KMS-11 (cell line): ENCODE measurements at regions not wholly inside any gene's neighbourhood (a gene's known extent, or its start where the extent isn't known, plus 50 kb on each side); places are given as distances from the start of the nearest gene placed in this dataset.

Experiments
- H2AFZ ChIP-seq: fragments of 200-600 bp; sonication (generic); 2 replicates; pipeline ENCODE4 v1.6.1; 2016; ENCODE audit warnings: antibody characterized with exemption, mixed run types, low read depth
- H3K27ac ChIP-seq: fragments of 200-600 bp; sonication (generic); 2 replicates; pipeline ENCODE4 v1.6.1; 2016; ENCODE audit warnings: mild to moderate bottlenecking, mixed run types
- H3K27me3 ChIP-seq: fragments of 200-600 bp; sonication (generic); 2 replicates; pipeline ENCODE4 v1.6.1; 2017; ENCODE audit warnings: mild to moderate bottlenecking, low read depth, mixed run types, moderate library complexity; ENCODE audit not compliant: insufficient read depth
- H3K36me3 ChIP-seq: fragments of 200-600 bp; sonication (generic); 2 replicates; pipeline ENCODE4 v1.6.1; 2017; ENCODE audit warnings: mild to moderate bottlenecking, mixed run types; ENCODE audit not compliant: insufficient read depth
- H3K4me1 ChIP-seq: fragments of 200-600 bp; sonication (generic); 2 replicates; pipeline ENCODE4 v1.6.1; 2016; ENCODE audit warnings: mild to moderate bottlenecking, low read depth, mixed run types; ENCODE audit not compliant: poor library complexity, severe bottlenecking
- H3K4me2 ChIP-seq: fragments of 200-600 bp; sonication (generic); 2 replicates; pipeline ENCODE4 v1.7.0; 2016; ENCODE audit warnings: mild to moderate bottlenecking, mixed run types
- H3K4me3 ChIP-seq: fragments of 200-600 bp; sonication (generic); IDR thresholded peaks from 2 replicates; pipeline ENCODE4 v1.6.1; 2017; ENCODE audit warnings: low read depth, low read length, mixed read lengths; ENCODE audit not compliant: insufficient read depth
- H3K79me2 ChIP-seq: fragments of 200-600 bp; sonication (generic); 2 replicates; pipeline ENCODE4 v1.6.1; 2016; ENCODE audit warnings: low read depth, mixed run types; ENCODE audit not compliant: insufficient read depth
- H3K9ac ChIP-seq: fragments of 200-600 bp; sonication (generic); 2 replicates; pipeline ENCODE4 v1.6.1; 2016; ENCODE audit warnings: mild to moderate bottlenecking, mixed run types
- H4K20me1 ChIP-seq: fragments of 200-600 bp; sonication (generic); 2 replicates; pipeline ENCODE4 v1.6.1; 2016; ENCODE audit warnings: mild to moderate bottlenecking, mixed run types; ENCODE audit not compliant: insufficient read depth
- TF ChIP-seq, protein P1 (sequence below): fragments of 200-600 bp; sonication (generic); conservative IDR thresholded peaks from 2 replicates; pipeline ENCODE4 v1.6.1; 2017; ENCODE audit warnings: low read depth, mild to moderate bottlenecking, antibody characterized with exemption, low read length, moderate library complexity, mixed read lengths

DNA sequence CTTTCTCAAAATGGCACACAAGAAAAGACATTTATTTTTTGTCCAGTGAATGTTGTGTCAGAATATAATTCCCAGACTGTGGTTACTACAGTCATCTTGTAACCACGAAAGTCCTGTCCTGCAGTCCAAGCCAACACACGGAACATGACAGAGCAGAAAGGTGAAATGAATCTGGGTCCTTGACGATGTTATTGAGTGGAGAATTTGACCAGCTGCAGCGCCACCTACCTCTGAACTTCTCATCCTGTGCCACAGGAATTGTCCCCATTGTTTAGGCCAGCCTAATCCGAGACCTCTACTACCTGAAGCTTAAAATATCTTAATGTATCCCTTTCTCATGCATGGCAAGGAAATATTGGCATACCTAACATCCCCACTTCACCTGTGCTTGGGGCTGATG lies 64.1 kb upstream of the OTX2 start:
- TF ChIP-seq, protein P1, sequence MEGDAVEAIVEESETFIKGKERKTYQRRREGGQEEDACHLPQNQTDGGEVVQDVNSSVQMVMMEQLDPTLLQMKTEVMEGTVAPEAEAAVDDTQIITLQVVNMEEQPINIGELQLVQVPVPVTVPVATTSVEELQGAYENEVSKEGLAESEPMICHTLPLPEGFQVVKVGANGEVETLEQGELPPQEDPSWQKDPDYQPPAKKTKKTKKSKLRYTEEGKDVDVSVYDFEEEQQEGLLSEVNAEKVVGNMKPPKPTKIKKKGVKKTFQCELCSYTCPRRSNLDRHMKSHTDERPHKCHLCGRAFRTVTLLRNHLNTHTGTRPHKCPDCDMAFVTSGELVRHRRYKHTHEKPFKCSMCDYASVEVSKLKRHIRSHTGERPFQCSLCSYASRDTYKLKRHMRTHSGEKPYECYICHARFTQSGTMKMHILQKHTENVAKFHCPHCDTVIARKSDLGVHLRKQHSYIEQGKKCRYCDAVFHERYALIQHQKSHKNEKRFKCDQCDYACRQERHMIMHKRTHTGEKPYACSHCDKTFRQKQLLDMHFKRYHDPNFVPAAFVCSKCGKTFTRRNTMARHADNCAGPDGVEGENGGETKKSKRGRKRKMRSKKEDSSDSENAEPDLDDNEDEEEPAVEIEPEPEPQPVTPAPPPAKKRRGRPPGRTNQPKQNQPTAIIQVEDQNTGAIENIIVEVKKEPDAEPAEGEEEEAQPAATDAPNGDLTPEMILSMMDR = no peak
- Histone ChIP-seq H3K36me3 (no peaks in the 10 kb centered on the region), H3K4me1 (peaks cover 26% of the 10 kb centered on the region), H2AFZ (no peak overlapping the region), H3K79me2 (no peaks in the 10 kb centered on the region), H3K4me2 (no peak overlapping the region), H3K9ac (no peak overlapping the region), H4K20me1 (no peaks in the 10 kb centered on the region), H3K27me3 (no peaks in the 10 kb centered on the region), H3K27ac (no peak overlapping the region), H3K4me3 (no peak overlapping the region)

DNA sequence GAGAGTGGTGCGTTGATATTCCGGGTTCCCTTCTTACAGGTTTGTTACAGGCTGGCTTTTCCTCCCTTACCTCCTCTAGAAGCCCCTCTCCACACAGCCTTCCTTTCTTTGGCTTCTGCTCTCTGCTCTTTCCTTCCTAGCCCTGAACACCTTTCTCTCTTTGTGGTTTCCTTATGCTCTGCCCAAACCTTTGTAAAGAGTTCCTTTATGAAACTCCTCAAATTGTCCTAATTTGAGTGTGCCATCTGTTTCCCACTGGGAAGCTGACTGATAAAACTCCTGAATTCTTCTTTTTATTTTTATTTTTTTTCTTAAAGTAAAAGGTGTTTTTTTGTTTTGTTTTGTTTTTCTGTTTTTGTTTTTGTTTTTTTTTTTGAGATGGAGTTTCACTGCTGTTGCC lies 60.1 kb upstream of the OTX2 start:
- no peaks in the 10 kb centered on the region for H3K36me3 ChIP-seq
- TF ChIP-seq, protein P1 = no peak
- H3K27me3 ChIP-seq = no peaks in the 10 kb centered on the region
- H2AFZ ChIP-seq = no peak overlapping the region
- no peak overlapping the region for H3K27ac ChIP-seq
- H3K79me2 ChIP-seq = no peaks in the 10 kb centered on the region
- H3K4me2 ChIP-seq = no peak overlapping the region
- H3K4me1 ChIP-seq = peaks cover 4% of the 10 kb centered on the region
- H3K4me3 ChIP-seq = no peak overlapping the region
- no peaks in the 10 kb centered on the region for H4K20me1 ChIP-seq
- H3K9ac ChIP-seq = no peak overlapping the region

DNA sequence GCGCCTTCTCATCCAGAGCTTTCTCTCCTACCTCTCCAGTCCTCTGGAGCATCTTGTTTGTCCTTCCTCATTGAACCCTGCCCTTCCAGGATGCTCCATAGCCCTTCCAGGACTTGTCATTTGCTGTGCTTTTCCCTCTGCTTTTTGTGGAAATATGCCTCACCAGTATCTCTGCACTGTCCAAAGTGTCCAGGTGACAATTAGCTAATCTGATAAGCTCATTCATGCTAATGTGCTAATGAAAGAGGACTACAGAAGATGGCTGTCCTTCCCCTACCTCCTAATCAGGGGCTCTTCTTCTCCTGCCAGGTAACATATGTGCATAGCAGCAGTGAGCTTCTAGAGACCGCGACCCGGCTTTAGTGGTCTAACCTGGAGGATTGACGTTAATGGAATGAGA lies 58.4 kb upstream of the OTX2 start:
- H4K20me1 ChIP-seq = no peaks in the 10 kb centered on the region
- H3K36me3 ChIP-seq = no peaks in the 10 kb centered on the region
- H3K79me2 ChIP-seq = no peaks in the 10 kb centered on the region
- H2AFZ ChIP-seq = no peak overlapping the region
- H3K4me3 ChIP-seq = no peak overlapping the region
- no peak overlapping the region for H3K9ac ChIP-seq
- H3K4me2 ChIP-seq = no peak overlapping the region
- no peaks in the 10 kb centered on the region for H3K27me3 ChIP-seq
- no peak overlapping the region for H3K27ac ChIP-seq
- TF ChIP-seq, protein P1 = no peak
- H3K4me1 ChIP-seq = peaks cover 4% of the 10 kb centered on the region

DNA sequence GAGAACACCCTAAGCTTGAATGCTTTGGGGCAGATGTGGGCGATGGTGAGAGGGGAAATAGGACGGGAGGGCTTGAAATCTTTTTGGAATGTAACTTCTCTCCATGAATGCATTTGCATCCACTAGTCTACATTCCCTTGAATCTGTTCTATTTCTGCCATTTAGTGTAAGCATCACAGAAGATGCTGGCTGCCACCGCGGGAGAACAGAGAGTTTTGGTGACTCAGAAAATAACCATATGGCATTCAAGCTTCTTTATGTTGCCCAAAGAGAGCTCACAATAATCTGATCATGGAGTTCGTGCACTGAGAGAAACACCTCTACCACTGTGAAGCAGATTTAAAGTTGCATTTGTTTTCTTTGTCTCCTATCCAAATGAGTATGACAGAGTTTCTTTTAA lies 52.6 kb upstream of the OTX2 start:
- Histone ChIP-seq H3K27me3 (no peaks in the 10 kb centered on the region), H4K20me1 (no peaks in the 10 kb centered on the region), H3K9ac (no peak overlapping the region), H2AFZ (no peak overlapping the region), H3K4me1 (no peaks in the 10 kb centered on the region), H3K36me3 (no peaks in the 10 kb centered on the region), H3K4me2 (no peak overlapping the region), H3K27ac (no peak overlapping the region), H3K79me2 (no peaks in the 10 kb centered on the region), H3K4me3 (no peak overlapping the region)
- TF ChIP-seq, protein P1 = no peak

DNA sequence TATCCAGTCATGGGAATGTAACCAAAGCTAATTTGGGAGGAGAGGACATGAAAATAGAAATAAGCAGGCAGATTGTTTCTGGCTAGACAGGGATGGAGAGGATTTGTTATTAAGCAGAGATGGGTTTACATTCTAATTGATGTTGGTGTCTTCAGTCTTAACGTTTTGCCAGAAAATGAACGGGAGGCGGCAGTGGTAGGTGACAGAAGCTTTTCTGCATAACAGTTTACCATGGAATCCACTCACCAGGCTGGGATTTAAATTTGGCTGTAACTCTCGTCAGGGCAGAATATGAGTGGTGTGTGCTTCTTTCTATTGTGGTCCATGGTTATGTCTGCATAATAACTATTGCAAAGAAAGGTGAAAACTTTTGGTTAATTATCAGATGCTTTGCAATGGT lies 50.2 kb upstream of the OTX2 start:
- H3K27ac ChIP-seq = no peak overlapping the region
- H3K27me3 ChIP-seq = no peaks in the 10 kb centered on the region
- H2AFZ ChIP-seq = no peak overlapping the region
- TF ChIP-seq, protein P1 = no peak
- H3K79me2 ChIP-seq = no peaks in the 10 kb centered on the region
- H3K4me3 ChIP-seq = no peak overlapping the region
- H3K36me3 ChIP-seq = no peaks in the 10 kb centered on the region
- no peaks in the 10 kb centered on the region for H4K20me1 ChIP-seq
- no peak overlapping the region for H3K4me2 ChIP-seq
- H3K4me1 ChIP-seq = no peaks in the 10 kb centered on the region
- H3K9ac ChIP-seq = no peak overlapping the region
